ENCODE measurements at regions not wholly inside any gene's neighbourhood (a gene's known extent, or its start where the extent isn't known, plus 50 kb on each side); places are given as distances from the start of the nearest gene placed in this dataset.

DNA sequence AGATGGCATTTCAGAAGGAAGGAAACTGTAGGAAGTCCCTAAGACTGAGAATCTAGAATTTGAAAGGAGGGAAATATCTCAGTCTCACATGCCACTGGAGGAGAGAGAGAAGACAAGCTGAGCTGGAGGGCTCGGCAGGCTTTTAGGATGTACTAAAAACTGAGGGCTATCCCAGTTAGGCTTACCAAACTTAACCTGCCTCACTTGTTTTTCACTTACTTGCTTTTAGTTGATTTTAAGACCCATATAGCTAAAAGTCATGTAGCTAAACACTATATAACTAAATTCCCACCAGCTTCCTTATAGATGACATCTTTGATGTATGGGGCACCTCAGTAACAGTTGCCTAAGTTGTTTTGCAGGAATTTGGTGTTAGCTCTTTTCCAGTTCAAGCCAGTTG lies 288.0 kb downstream of the DOK5 start:
- TF ChIP-seq CTCF (conservative IDR thresholded peaks at IDR 0.05; ENCODE audit: low read depth, low read length) (no peak), EZH2 (IDR thresholded peaks at IDR 0.05; ENCODE audit: borderline replicate concordance, low read depth, low read length, poor library complexity, severe bottlenecking) (no peak)
